GM21529 (cell line): ENCODE measurements at regions not wholly inside any gene's neighbourhood (a gene's known extent, or its start where the extent isn't known, plus 50 kb on each side); places are given as distances from the start of the nearest gene placed in this dataset.

Experiments
- ATAC-seq: cut with Tn5 transposase; IDR thresholded peaks from one replicate; pipeline ENCODE4 v1.9.1; 2021; ENCODE audit not compliant: unreplicated experiment

GRCh38 chr4:18934197-18934596 is 912.6 kb upstream of the LCORL start:
- no peak for ATAC-seq

- ATAC-seq: no peak
Measured at GRCh38 chr4:18932730-18933339, 911.3 kb upstream of the LCORL start.

GRCh38 chr4:18931643-18932377 is 910.3 kb upstream of the LCORL start:
- ATAC-seq: no peak

DNA sequence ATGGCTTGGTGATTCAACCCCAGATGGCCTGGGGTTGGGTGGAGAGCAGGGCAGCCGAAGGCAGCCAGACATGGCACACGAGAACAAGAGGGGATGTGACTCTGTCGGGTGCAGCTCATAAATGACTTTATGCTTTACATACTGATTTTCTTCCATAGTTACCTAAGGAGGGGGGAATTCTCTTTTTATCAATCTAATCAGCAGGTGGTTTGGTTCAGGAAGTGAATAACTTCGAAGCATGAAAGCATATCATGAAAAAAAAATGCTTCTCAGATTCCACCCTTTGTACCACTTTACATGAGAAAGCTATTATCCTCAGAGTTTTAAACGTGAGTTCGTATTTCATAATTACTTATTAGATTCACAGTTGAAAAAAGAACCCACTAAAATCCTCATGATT is 908.9 kb upstream of the LCORL start:
- ATAC-seq: no peak

DNA sequence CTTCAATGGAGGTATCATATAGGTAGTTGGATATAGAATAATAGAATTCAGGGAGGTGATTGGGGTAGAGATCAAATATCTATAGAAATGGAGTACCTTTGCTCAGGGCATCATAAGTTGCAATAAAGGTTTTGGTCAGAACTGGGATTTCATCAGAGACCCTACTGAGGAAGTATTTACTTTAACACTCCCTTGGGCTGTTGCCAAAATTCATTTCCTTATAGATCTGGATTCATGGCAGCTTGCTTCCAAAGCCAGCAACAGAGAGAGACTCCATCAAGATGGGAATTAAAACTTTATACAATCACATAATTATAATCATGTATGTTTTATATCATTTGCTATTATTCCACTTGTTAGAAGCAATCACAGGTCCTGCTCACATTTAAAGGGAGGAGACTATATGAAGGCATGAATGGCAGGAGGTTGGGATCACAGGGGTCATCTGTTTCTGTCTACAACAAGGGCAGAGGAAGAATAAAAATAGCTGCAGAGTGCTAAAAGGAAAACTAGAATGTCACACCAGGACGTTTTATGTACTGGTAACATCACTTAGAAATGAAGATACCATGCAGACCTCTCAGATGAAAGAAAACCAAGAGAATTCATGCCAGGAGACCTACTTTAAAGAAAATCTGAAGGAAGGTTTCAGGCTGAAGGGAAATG is 902.1 kb upstream of the LCORL start:
- no peak for ATAC-seq

- ATAC-seq: no peak
Measured at GRCh38 chr4:18917689-18918088, 896.1 kb upstream of the LCORL start.

- no peak for ATAC-seq
Measured at GRCh38 chr4:18914182-18914581, 892.6 kb upstream of the LCORL start.

GRCh38 chr4:18894928-18895327 is 873.4 kb upstream of the LCORL start:
- no peak for ATAC-seq

- ATAC-seq: no peak
Measured at GRCh38 chr4:18882468-18882867, 860.9 kb upstream of the LCORL start.

- no peak for ATAC-seq
Measured at GRCh38 chr4:18881556-18881955, 860.0 kb upstream of the LCORL start.

GRCh38 chr4:18880871-18881270 is 859.3 kb upstream of the LCORL start:
- no peak for ATAC-seq

DNA sequence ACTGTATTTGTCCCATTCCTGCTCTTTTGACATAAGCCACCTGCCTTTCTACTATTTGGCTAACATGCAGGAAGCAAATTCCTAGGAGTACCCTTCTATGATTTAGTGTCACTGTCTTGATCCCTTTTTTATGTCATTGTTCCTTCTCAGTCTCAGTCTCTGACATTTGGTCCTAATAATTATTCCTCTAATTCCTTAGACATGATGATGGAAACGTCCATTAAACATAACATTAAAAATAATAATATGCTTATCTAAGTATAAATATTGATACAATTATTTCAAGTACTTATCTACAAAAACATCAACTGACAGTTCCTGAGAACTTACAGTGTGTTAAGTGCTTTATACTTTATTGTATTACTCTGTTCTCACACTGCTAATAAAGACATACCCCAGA is 857.0 kb upstream of the LCORL start:
- ATAC-seq: no peak

- no peak for ATAC-seq
Measured at GRCh38 chr4:18869166-18869565, 847.6 kb upstream of the LCORL start.

- no peak for ATAC-seq
Measured at GRCh38 chr4:18860836-18861530, 839.4 kb upstream of the LCORL start.

DNA sequence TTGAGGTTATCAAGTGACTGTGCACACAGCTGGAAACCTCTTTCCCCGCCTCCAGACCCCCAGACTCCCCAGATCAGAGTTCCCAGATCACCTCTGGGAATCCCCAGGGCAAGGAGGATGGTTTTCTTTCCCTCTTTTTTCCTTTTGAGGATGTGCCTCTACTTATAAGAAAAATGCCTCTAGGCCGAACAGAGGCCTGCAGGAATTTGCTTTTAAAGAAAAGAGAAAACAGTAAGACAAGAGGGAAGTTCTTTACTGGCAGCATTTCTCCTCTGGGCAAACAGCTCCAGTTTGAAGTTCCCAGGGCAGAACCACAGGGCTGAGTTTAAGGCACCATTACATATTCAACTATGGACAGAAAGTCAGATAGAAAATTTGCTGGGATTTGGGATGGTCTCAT is 837.9 kb upstream of the LCORL start:
- no peak for ATAC-seq

GRCh38 chr4:18858229-18858922 is 836.8 kb upstream of the LCORL start:
- ATAC-seq: no peak

GRCh38 chr4:18850867-18851266 is 829.3 kb upstream of the LCORL start:
- no peak for ATAC-seq

- no peak for ATAC-seq
Measured at GRCh38 chr4:18847249-18847890, 825.8 kb upstream of the LCORL start.

DNA sequence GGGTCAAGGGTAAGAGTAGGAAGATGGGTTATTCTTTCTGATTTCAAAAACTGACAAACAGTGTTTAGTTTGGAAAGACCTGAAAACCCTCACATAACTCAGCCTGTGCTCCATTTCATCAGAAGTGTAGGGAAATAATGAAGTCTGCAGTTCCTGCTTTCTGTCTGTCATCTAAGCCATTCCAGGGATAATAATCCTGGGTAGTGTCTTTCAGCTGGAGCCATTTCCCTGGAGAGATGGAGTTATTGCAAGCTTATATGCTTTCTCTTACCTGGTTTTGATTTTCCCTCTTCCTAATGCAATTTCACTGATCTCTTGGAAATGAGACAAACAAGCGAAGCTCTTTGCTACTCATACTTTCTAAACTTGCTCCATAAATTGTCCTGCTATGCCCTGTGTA is 824.8 kb upstream of the LCORL start:
- ATAC-seq: no peak

DNA sequence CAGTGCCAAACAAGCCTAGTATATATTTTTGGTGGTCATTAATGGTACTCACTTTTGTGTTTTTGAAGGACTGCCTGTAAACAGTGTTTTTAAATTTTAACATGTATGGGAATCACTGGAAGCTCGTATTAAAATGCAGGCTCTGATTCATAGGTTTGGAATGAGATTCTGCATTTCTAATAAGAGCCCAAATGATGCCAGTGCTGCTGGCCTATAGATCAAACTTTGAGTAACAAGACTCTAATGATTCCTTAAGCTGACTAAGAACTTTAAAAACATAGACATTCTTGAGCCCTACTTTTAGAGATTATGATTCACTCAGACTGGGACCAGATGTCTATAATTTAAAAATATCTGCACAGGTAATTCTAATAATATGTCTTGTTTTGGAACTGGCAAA is 823.2 kb upstream of the LCORL start:
- no peak for ATAC-seq

GRCh38 chr4:18842431-18842830 is 820.9 kb upstream of the LCORL start:
- no peak for ATAC-seq
